Vagina (tissue), 2 donors: ENCODE measurements at regions not wholly inside any gene's neighbourhood (a gene's known extent, or its start where the extent isn't known, plus 50 kb on each side); places are given as distances from the start of the nearest gene placed in this dataset.

ENCODE experiments used
- DNase-seq, 2 donors: peaks; one replicate each; pipeline ENCODE4 v3.0.0-alpha.2; 2017; ENCODE audit errors: extremely low spot score in 2 of 2
- H3K27ac ChIP-seq: fragments of 200-600 bp; sonication (generic); one replicate; pipeline ENCODE4 v1.5.1; 2019
- H3K27me3 ChIP-seq: fragments of 200-600 bp; sonication (generic); one replicate; pipeline ENCODE4 v1.5.1; 2019
- H3K36me3 ChIP-seq, 2 donors: fragments of 200-600 bp; sonication (generic); one replicate each; pipeline ENCODE4 v1.5.1; 2017 to 2019
- H3K4me1 ChIP-seq: fragments of 200-600 bp; sonication (generic); one replicate; pipeline ENCODE4 v1.5.1; 2019
- H3K4me3 ChIP-seq, 2 donors: fragments of 200-600 bp; sonication (generic); 1 replicate in 1 of 2; 2 replicates in 1 of 2; pipeline ENCODE4 v1.5.1; 2016 to 2019
- H3K9me3 ChIP-seq: fragments of 200-600 bp; sonication (generic); one replicate; pipeline ENCODE4 v1.5.1; 2019
- CTCF ChIP-seq, 3 experiments: fragments of 450-650 bp in 2 of 3; fragments of 200-600 bp in 1 of 3; sonication (generic) in 1 of 3; IDR thresholded peaks; one replicate each; pipeline ENCODE4 v1.5.1; 2017 to 2019; ENCODE audit warnings: antibody characterized with exemption in 3 of 3, mild to moderate bottlenecking in 2 of 3, moderate library complexity in 2 of 3
- POLR2A ChIP-seq, 2 donors: fragments of 450-650 bp; IDR thresholded peaks; one replicate each; pipeline ENCODE4 v1.6.1; 2017; ENCODE audit warnings: antibody characterized with exemption in 2 of 2, mild to moderate bottlenecking in 2 of 2, moderate library complexity in 2 of 2
- POLR2AphosphoS5 ChIP-seq, 2 donors: sonication (generic); formaldehyde crosslinking; IDR thresholded peaks; one replicate each; pipeline ENCODE4 v1.9.0; 2017; ENCODE audit warnings: antibody characterized with exemption in 2 of 2, mild to moderate bottlenecking in 2 of 2, low read depth in 1 of 2; ENCODE audit not compliant: insufficient read depth in 1 of 2
- intact Hi-C: fragments of 100-400 bp; cut with DNase I; formaldehyde crosslinking; loops from one replicate; pipeline ENCODE4 v1.15.1; 2023

GRCh38 chr3:106673926-106674569, 703.2 kb upstream of the CCDC54 start:
- no peaks in the 10 kb centered on the region for H3K9me3 ChIP-seq
- TF ChIP-seq POLR2A (IDR thresholded peaks at IDR 0.05) (no peak), POLR2AphosphoS5 (IDR thresholded peaks at IDR 0.05; ENCODE audit: insufficient read depth in 1 of 2, low read depth in 1 of 2) (no peak), CTCF (IDR thresholded peaks at IDR 0.05) (no peak)
- H3K4me1 ChIP-seq, result no peaks in the 10 kb centered on the region
- no peak for DNase-seq
- intact Hi-C loops, result no loop called here
- no peak overlapping the region for H3K27ac ChIP-seq
- no peak overlapping the region for H3K4me3 ChIP-seq
- no peaks in the 10 kb centered on the region for H3K36me3 ChIP-seq
- H3K27me3 ChIP-seq, result no peaks in the 10 kb centered on the region

- DNase-seq, result no peak
- H3K27me3 ChIP-seq, result no peaks in the 10 kb centered on the region
- no peak overlapping the region for H3K4me3 ChIP-seq
- H3K36me3 ChIP-seq, result no peaks in the 10 kb centered on the region
- intact Hi-C loops, result no loop called here
- H3K9me3 ChIP-seq, result no peaks in the 10 kb centered on the region
- H3K27ac ChIP-seq, result no peak overlapping the region
- no peaks in the 10 kb centered on the region for H3K4me1 ChIP-seq
- TF ChIP-seq POLR2AphosphoS5 (IDR thresholded peaks at IDR 0.05; ENCODE audit: insufficient read depth in 1 of 2, low read depth in 1 of 2) (no peak), POLR2A (IDR thresholded peaks at IDR 0.05) (no peak), CTCF (IDR thresholded peaks at IDR 0.05) (no peak)
These were observed 701.8 kb upstream of the CCDC54 start for GRCh38 chr3:106675451-106675850.

GRCh38 chr3:106678657-106679390, 698.4 kb upstream of the CCDC54 start:
- no peak for TF ChIP-seq POLR2AphosphoS5 (IDR thresholded peaks at IDR 0.05; ENCODE audit: insufficient read depth in 1 of 2, low read depth in 1 of 2)
- intact Hi-C loops, result no loop called here
- Histone ChIP-seq H3K4me3 (no peak overlapping the region), H3K27ac (no peak overlapping the region), H3K9me3 (no peaks in the 10 kb centered on the region), H3K27me3 (no peaks in the 10 kb centered on the region), H3K36me3 (no peaks in the 10 kb centered on the region), H3K4me1 (no peaks in the 10 kb centered on the region)
- no peak for DNase-seq

- H3K36me3 ChIP-seq, result no peaks in the 10 kb centered on the region
- no peaks in the 10 kb centered on the region for H3K4me1 ChIP-seq
- intact Hi-C loops, result no loop called here
- H3K9me3 ChIP-seq, result no peaks in the 10 kb centered on the region
- H3K4me3 ChIP-seq, result no peak overlapping the region
- no peak for DNase-seq
- no peaks in the 10 kb centered on the region for H3K27me3 ChIP-seq
- no peak for TF ChIP-seq POLR2AphosphoS5 (IDR thresholded peaks at IDR 0.05; ENCODE audit: insufficient read depth in 1 of 2, low read depth in 1 of 2)
- no peak overlapping the region for H3K27ac ChIP-seq
These were observed 693.2 kb upstream of the CCDC54 start for GRCh38 chr3:106683953-106684620.

- no peak for TF ChIP-seq POLR2A (IDR thresholded peaks at IDR 0.05)
- no peak for TF ChIP-seq CTCF (IDR thresholded peaks at IDR 0.05)
- no peak for TF ChIP-seq POLR2AphosphoS5 (IDR thresholded peaks at IDR 0.05; ENCODE audit: insufficient read depth in 1 of 2, low read depth in 1 of 2)
- intact Hi-C loops, result no loop called here
- H3K9me3 ChIP-seq, result no peaks in the 10 kb centered on the region
- no peaks in the 10 kb centered on the region for H3K27me3 ChIP-seq
- no peaks in the 10 kb centered on the region for H3K36me3 ChIP-seq
- no peak overlapping the region for H3K27ac ChIP-seq
- DNase-seq, result no peak
- H3K4me1 ChIP-seq, result no peaks in the 10 kb centered on the region
- H3K4me3 ChIP-seq, result no peak overlapping the region
These were observed 691.5 kb upstream of the CCDC54 start for GRCh38 chr3:106685745-106686144.

- H3K9me3 ChIP-seq, result no peaks in the 10 kb centered on the region
- no peaks in the 10 kb centered on the region for H3K4me1 ChIP-seq
- no peaks in the 10 kb centered on the region for H3K27me3 ChIP-seq
- intact Hi-C loops, result no loop called here
- TF ChIP-seq CTCF (IDR thresholded peaks at IDR 0.05), result no peak
- no peak for TF ChIP-seq POLR2AphosphoS5 (IDR thresholded peaks at IDR 0.05; ENCODE audit: insufficient read depth in 1 of 2, low read depth in 1 of 2)
- no peak for TF ChIP-seq POLR2A (IDR thresholded peaks at IDR 0.05)
- no peak overlapping the region for H3K4me3 ChIP-seq
- DNase-seq, result no peak
- H3K36me3 ChIP-seq, result no peaks in the 10 kb centered on the region
- H3K27ac ChIP-seq, result no peak overlapping the region
These were observed 689.3 kb upstream of the CCDC54 start for GRCh38 chr3:106687905-106688304.
